ENCODE measurements at regions not wholly inside any gene's neighbourhood (a gene's known extent, or its start where the extent isn't known, plus 50 kb on each side); places are given as distances from the start of the nearest gene placed in this dataset.

- H3K36me3 ChIP-seq (replicated peaks in 1 of 2; ENCODE audit: control insufficient read depth in 2 of 2, insufficient read depth in 2 of 2, low read length in 2 of 2) = no peaks in the 10 kb centered on the region
These were observed 723.7 kb upstream of the COX7C start for GRCh38 chr5:85893996-85894395.

GRCh38 chr5:85896514-85896913 lies 721.2 kb upstream of the COX7C start:
- no peak overlapping the region for H3K27ac ChIP-seq (replicated peaks; ENCODE audit: low read length)
- DNase-seq (ENCODE audit: low spot score) = no peak
- H4K8ac ChIP-seq (ENCODE audit: low read depth, low read length) = no peak overlapping the region
- no peaks in the 10 kb centered on the region for H3K4me1 ChIP-seq (ENCODE audit: control insufficient read depth in 2 of 2, insufficient read depth in 1 of 2, low read depth in 1 of 2, low read length in 2 of 2)
- H3K79me1 ChIP-seq (ENCODE audit: low read depth, low read length) = no peaks in the 10 kb centered on the region
- no peaks in the 10 kb centered on the region for H3K27me3 ChIP-seq (ENCODE audit: control insufficient read depth in 3 of 3, insufficient read depth in 3 of 3, low read depth in 1 of 3, low read length in 3 of 3)
- H3K36me3 ChIP-seq (replicated peaks in 1 of 2; ENCODE audit: control insufficient read depth in 2 of 2, insufficient read depth in 2 of 2, low read length in 2 of 2) = no peaks in the 10 kb centered on the region
- H3K4ac ChIP-seq (ENCODE audit: low read length) = no peak overlapping the region
- no peak overlapping the region for H4K91ac ChIP-seq (ENCODE audit: low read depth, low read length, poor library complexity)
- no peak overlapping the region for H2BK5ac ChIP-seq (ENCODE audit: low read length)
- no peak overlapping the region for H3K4me3 ChIP-seq (ENCODE audit: low read length in 2 of 2)
- no peak overlapping the region for H2BK15ac ChIP-seq (ENCODE audit: low read length)
- no CpG with 5 or more reads among the region's 4 CpGs for WGBS, 2 donors (ENCODE audit: extremely low coverage in 2 of 2, insufficient read length in 2 of 2, insufficient replicate concordance in 1 of 2)
- no peak overlapping the region for H3K23ac ChIP-seq (ENCODE audit: low read depth, low read length, poor library complexity)
- no peak overlapping the region for H2BK120ac ChIP-seq (ENCODE audit: low read depth, low read length)
- no peak overlapping the region for H3K14ac ChIP-seq (ENCODE audit: low read length)
- no peak overlapping the region for H2BK12ac ChIP-seq (ENCODE audit: low read length)
- no peak overlapping the region for H2AFZ ChIP-seq (ENCODE audit: low read length)
- H3K9ac ChIP-seq (ENCODE audit: low read depth, low read length, poor library complexity) = no peak overlapping the region
- no peak overlapping the region for H3K18ac ChIP-seq (ENCODE audit: low read length)
- no peak overlapping the region for H2AK5ac ChIP-seq (ENCODE audit: low read depth, low read length)
- no peak overlapping the region for H3K4me2 ChIP-seq (ENCODE audit: insufficient read depth, low read length, poor library complexity, severe bottlenecking)
- H3K9me3 ChIP-seq (replicated peaks in 1 of 2; ENCODE audit: control insufficient read depth in 2 of 2, insufficient read depth in 1 of 2, low read depth in 1 of 2, low read length in 2 of 2) = no peaks in the 10 kb centered on the region

More at GRCh38 chr5:85893996-85894395, 723.7 kb upstream of the COX7C start:
- Histone ChIP-seq H3K4ac (ENCODE audit: low read length) (no peak overlapping the region), H2BK120ac (ENCODE audit: low read depth, low read length) (no peak overlapping the region), H3K27ac (replicated peaks; ENCODE audit: low read length) (no peak overlapping the region), H3K14ac (ENCODE audit: low read length) (no peak overlapping the region), H4K8ac (ENCODE audit: low read depth, low read length) (no peak overlapping the region), H2BK15ac (ENCODE audit: low read length) (no peak overlapping the region), H4K91ac (ENCODE audit: low read depth, low read length, poor library complexity) (no peak overlapping the region), H3K9ac (ENCODE audit: low read depth, low read length, poor library complexity) (no peak overlapping the region), H2BK5ac (ENCODE audit: low read length) (no peak overlapping the region), H2AK5ac (ENCODE audit: low read depth, low read length) (no peak overlapping the region), H3K4me2 (ENCODE audit: insufficient read depth, low read length, poor library complexity, severe bottlenecking) (no peak overlapping the region), H2AFZ (ENCODE audit: low read length) (no peak overlapping the region), H2BK12ac (ENCODE audit: low read length) (no peak overlapping the region), H3K23ac (ENCODE audit: low read depth, low read length, poor library complexity) (no peak overlapping the region), H3K4me1 (ENCODE audit: control insufficient read depth in 2 of 2, insufficient read depth in 1 of 2, low read depth in 1 of 2, low read length in 2 of 2) (no peaks in the 10 kb centered on the region), H3K18ac (ENCODE audit: low read length) (no peak overlapping the region), H3K79me1 (ENCODE audit: low read depth, low read length) (no peaks in the 10 kb centered on the region), H3K4me3 (ENCODE audit: low read length in 2 of 2) (no peak overlapping the region), H3K27me3 (ENCODE audit: control insufficient read depth in 3 of 3, insufficient read depth in 3 of 3, low read depth in 1 of 3, low read length in 3 of 3) (no peaks in the 10 kb centered on the region), H3K9me3 (replicated peaks in 1 of 2; ENCODE audit: control insufficient read depth in 2 of 2, insufficient read depth in 1 of 2, low read depth in 1 of 2, low read length in 2 of 2) (no peaks in the 10 kb centered on the region)
- DNase-seq (ENCODE audit: low spot score) = no peak
- WGBS, 2 donors (ENCODE audit: extremely low coverage in 2 of 2, insufficient read length in 2 of 2, insufficient replicate concordance in 1 of 2) = no CpG with 5 or more reads among the region's 2 CpGs

GRCh38 chr5:85906460-85906859 lies 711.3 kb upstream of the COX7C start:
- no peaks in the 10 kb centered on the region for H3K27me3 ChIP-seq (ENCODE audit: control insufficient read depth in 3 of 3, insufficient read depth in 3 of 3, low read depth in 1 of 3, low read length in 3 of 3)
- DNase-seq (ENCODE audit: low spot score) = no peak
- H3K9ac ChIP-seq (ENCODE audit: low read depth, low read length, poor library complexity) = no peak overlapping the region
- H2AK5ac ChIP-seq (ENCODE audit: low read depth, low read length) = no peak overlapping the region
- H4K91ac ChIP-seq (ENCODE audit: low read depth, low read length, poor library complexity) = no peak overlapping the region
- no peak overlapping the region for H2BK5ac ChIP-seq (ENCODE audit: low read length)
- WGBS, 2 donors (ENCODE audit: extremely low coverage in 2 of 2, insufficient read length in 2 of 2, insufficient replicate concordance in 1 of 2) = no CpG with 5 or more reads among the region's 2 CpGs
- H3K18ac ChIP-seq (ENCODE audit: low read length) = no peak overlapping the region
- no peak overlapping the region for H3K4me3 ChIP-seq (ENCODE audit: low read length in 2 of 2)
- no peak overlapping the region for H3K14ac ChIP-seq (ENCODE audit: low read length)
- H3K36me3 ChIP-seq (replicated peaks in 1 of 2; ENCODE audit: control insufficient read depth in 2 of 2, insufficient read depth in 2 of 2, low read length in 2 of 2) = no peaks in the 10 kb centered on the region
- no peaks in the 10 kb centered on the region for H3K9me3 ChIP-seq (replicated peaks in 1 of 2; ENCODE audit: control insufficient read depth in 2 of 2, insufficient read depth in 1 of 2, low read depth in 1 of 2, low read length in 2 of 2)
- H2AFZ ChIP-seq (ENCODE audit: low read length) = no peak overlapping the region
- H3K79me1 ChIP-seq (ENCODE audit: low read depth, low read length) = no peaks in the 10 kb centered on the region
- H2BK15ac ChIP-seq (ENCODE audit: low read length) = no peak overlapping the region
- no peaks in the 10 kb centered on the region for H3K4me1 ChIP-seq (ENCODE audit: control insufficient read depth in 2 of 2, insufficient read depth in 1 of 2, low read depth in 1 of 2, low read length in 2 of 2)
- no peak overlapping the region for H3K23ac ChIP-seq (ENCODE audit: low read depth, low read length, poor library complexity)
- no peak overlapping the region for H3K4ac ChIP-seq (ENCODE audit: low read length)
- no peak overlapping the region for H3K27ac ChIP-seq (replicated peaks; ENCODE audit: low read length)
- H3K4me2 ChIP-seq (ENCODE audit: insufficient read depth, low read length, poor library complexity, severe bottlenecking) = no peak overlapping the region
- no peak overlapping the region for H2BK120ac ChIP-seq (ENCODE audit: low read depth, low read length)
- no peak overlapping the region for H2BK12ac ChIP-seq (ENCODE audit: low read length)
- H4K8ac ChIP-seq (ENCODE audit: low read depth, low read length) = no peak overlapping the region

GRCh38 chr5:85910335-85910734 lies 707.4 kb upstream of the COX7C start:
- no peak overlapping the region for H3K4me3 ChIP-seq (ENCODE audit: low read length in 2 of 2)
- no CpG with 5 or more reads among the region's 2 CpGs for WGBS, 2 donors (ENCODE audit: extremely low coverage in 2 of 2, insufficient read length in 2 of 2, insufficient replicate concordance in 1 of 2)
- H3K27me3 ChIP-seq (ENCODE audit: control insufficient read depth in 3 of 3, insufficient read depth in 3 of 3, low read depth in 1 of 3, low read length in 3 of 3) = no peaks in the 10 kb centered on the region
- H2BK15ac ChIP-seq (ENCODE audit: low read length) = no peak overlapping the region
- no peak overlapping the region for H4K8ac ChIP-seq (ENCODE audit: low read depth, low read length)
- H2AFZ ChIP-seq (ENCODE audit: low read length) = no peak overlapping the region
- no peak overlapping the region for H3K9ac ChIP-seq (ENCODE audit: low read depth, low read length, poor library complexity)
- no peak overlapping the region for H2BK5ac ChIP-seq (ENCODE audit: low read length)
- H3K4me2 ChIP-seq (ENCODE audit: insufficient read depth, low read length, poor library complexity, severe bottlenecking) = no peak overlapping the region
- H2BK120ac ChIP-seq (ENCODE audit: low read depth, low read length) = no peak overlapping the region
- no peaks in the 10 kb centered on the region for H3K36me3 ChIP-seq (replicated peaks in 1 of 2; ENCODE audit: control insufficient read depth in 2 of 2, insufficient read depth in 2 of 2, low read length in 2 of 2)
- H3K9me3 ChIP-seq (replicated peaks in 1 of 2; ENCODE audit: control insufficient read depth in 2 of 2, insufficient read depth in 1 of 2, low read depth in 1 of 2, low read length in 2 of 2) = no peaks in the 10 kb centered on the region
- H2AK5ac ChIP-seq (ENCODE audit: low read depth, low read length) = no peak overlapping the region
- DNase-seq (ENCODE audit: low spot score) = no peak
- no peak overlapping the region for H4K91ac ChIP-seq (ENCODE audit: low read depth, low read length, poor library complexity)
- no peaks in the 10 kb centered on the region for H3K79me1 ChIP-seq (ENCODE audit: low read depth, low read length)
- no peak overlapping the region for H3K23ac ChIP-seq (ENCODE audit: low read depth, low read length, poor library complexity)
- no peak overlapping the region for H3K18ac ChIP-seq (ENCODE audit: low read length)
- no peaks in the 10 kb centered on the region for H3K4me1 ChIP-seq (ENCODE audit: control insufficient read depth in 2 of 2, insufficient read depth in 1 of 2, low read depth in 1 of 2, low read length in 2 of 2)
- H3K14ac ChIP-seq (ENCODE audit: low read length) = no peak overlapping the region
- H3K27ac ChIP-seq (replicated peaks; ENCODE audit: low read length) = no peak overlapping the region
- H2BK12ac ChIP-seq (ENCODE audit: low read length) = no peak overlapping the region
- H3K4ac ChIP-seq (ENCODE audit: low read length) = no peak overlapping the region

Data from neuronal stem cell (in vitro differentiated cells).